ENCODE measurements at regions not wholly inside any gene's neighbourhood (a gene's known extent, or its start where the extent isn't known, plus 50 kb on each side); places are given as distances from the start of the nearest gene placed in this dataset.

DNA sequence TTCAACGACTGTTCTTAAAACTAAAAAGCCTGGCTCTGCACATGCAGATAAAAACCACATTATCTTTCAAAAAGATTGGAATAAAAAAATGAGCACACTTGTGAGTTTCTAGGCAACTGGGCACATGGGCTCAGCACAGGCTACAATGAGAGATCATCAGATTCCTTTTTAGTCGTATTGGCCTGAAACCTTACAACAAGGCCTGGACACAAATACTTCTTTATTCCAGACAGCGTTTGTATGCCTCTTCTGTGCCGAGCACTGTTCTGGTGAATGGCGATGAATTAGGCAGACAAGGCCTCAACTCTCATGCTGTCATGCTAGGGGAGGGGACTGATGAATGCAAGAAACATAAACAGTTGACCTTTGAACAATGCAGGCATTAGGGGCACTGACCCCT is 463.0 kb downstream of the AACS start:
- TF ChIP-seq, protein P1, sequence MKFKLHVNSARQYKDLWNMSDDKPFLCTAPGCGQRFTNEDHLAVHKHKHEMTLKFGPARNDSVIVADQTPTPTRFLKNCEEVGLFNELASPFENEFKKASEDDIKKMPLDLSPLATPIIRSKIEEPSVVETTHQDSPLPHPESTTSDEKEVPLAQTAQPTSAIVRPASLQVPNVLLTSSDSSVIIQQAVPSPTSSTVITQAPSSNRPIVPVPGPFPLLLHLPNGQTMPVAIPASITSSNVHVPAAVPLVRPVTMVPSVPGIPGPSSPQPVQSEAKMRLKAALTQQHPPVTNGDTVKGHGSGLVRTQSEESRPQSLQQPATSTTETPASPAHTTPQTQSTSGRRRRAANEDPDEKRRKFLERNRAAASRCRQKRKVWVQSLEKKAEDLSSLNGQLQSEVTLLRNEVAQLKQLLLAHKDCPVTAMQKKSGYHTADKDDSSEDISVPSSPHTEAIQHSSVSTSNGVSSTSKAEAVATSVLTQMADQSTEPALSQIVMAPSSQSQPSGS (IDR thresholded peaks at IDR 0.05; ENCODE audit: low read length): no peak
- TF ChIP-seq, protein P2, sequence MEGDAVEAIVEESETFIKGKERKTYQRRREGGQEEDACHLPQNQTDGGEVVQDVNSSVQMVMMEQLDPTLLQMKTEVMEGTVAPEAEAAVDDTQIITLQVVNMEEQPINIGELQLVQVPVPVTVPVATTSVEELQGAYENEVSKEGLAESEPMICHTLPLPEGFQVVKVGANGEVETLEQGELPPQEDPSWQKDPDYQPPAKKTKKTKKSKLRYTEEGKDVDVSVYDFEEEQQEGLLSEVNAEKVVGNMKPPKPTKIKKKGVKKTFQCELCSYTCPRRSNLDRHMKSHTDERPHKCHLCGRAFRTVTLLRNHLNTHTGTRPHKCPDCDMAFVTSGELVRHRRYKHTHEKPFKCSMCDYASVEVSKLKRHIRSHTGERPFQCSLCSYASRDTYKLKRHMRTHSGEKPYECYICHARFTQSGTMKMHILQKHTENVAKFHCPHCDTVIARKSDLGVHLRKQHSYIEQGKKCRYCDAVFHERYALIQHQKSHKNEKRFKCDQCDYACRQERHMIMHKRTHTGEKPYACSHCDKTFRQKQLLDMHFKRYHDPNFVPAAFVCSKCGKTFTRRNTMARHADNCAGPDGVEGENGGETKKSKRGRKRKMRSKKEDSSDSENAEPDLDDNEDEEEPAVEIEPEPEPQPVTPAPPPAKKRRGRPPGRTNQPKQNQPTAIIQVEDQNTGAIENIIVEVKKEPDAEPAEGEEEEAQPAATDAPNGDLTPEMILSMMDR (IDR thresholded peaks at IDR 0.05 in 2 of 3, conservative IDR thresholded peaks at IDR 0.05 in 1 of 3; ENCODE audit: control insufficient read depth in 2 of 3, extremely low read depth in 1 of 3, insufficient read depth in 1 of 3, low read depth in 3 of 3, low read length in 3 of 3): no peak
- no peak for TF ChIP-seq IKZF2 (IDR thresholded peaks at IDR 0.05)
- TF ChIP-seq KAT2A (conservative IDR thresholded peaks at IDR 0.05; ENCODE audit: control insufficient read depth, low read depth, low read length): no peak
- no peak for TF ChIP-seq RBBP5 (conservative IDR thresholded peaks at IDR 0.05)
- TF ChIP-seq EZH2 (IDR thresholded peaks at IDR 0.05; ENCODE audit: borderline replicate concordance, control insufficient read depth, low read depth, low read length): no peak
- TF ChIP-seq CBX3 (IDR thresholded peaks at IDR 0.05; ENCODE audit: borderline replicate concordance, low read depth): no peak
- no peak for TF ChIP-seq EP300 (IDR thresholded peaks at IDR 0.05; ENCODE audit: borderline replicate concordance in 1 of 2, control insufficient read depth in 1 of 2, low read depth in 2 of 2, low read length in 2 of 2)
